Uterus (tissue), 3 donors: ENCODE measurements at regions not wholly inside any gene's neighbourhood (a gene's known extent, or its start where the extent isn't known, plus 50 kb on each side); places are given as distances from the start of the nearest gene placed in this dataset.

Experiments used
- DNase-seq, 2 donors: peaks; one replicate each; pipeline ENCODE4 v3.0.0-alpha.2; 2019 to 2020
- H3K27ac ChIP-seq, 2 donors: fragments of 200-600 bp; sonication (generic); 1 replicate in 1 of 2; 2 replicates in 1 of 2; pipeline ENCODE4 v1.5.1; 2016 to 2018
- H3K27me3 ChIP-seq, 2 donors: fragments of 200-600 bp; sonication (generic); one replicate each; pipeline ENCODE4 v1.5.1; 2018 to 2019; ENCODE audit warnings: control low read depth in 1 of 2
- H3K36me3 ChIP-seq, 2 donors: fragments of 200-600 bp; sonication (generic); one replicate each; pipeline ENCODE4 v1.5.1; 2019; ENCODE audit warnings: control low read depth in 1 of 2
- H3K4me1 ChIP-seq, 2 donors: fragments of 200-600 bp; sonication (generic); one replicate each; pipeline ENCODE4 v1.5.1; 2018 to 2019; ENCODE audit warnings: control low read depth in 1 of 2
- H3K4me3 ChIP-seq, 2 donors: fragments of 200-600 bp; sonication (generic); 1 replicate in 1 of 2; 2 replicates in 1 of 2; pipeline ENCODE4 v1.5.1; 2018 to 2019; ENCODE audit warnings: mild to moderate bottlenecking in 1 of 2
- H3K9me3 ChIP-seq, 2 donors: fragments of 200-600 bp; sonication (generic); one replicate each; pipeline ENCODE4 v1.5.1; 2019; ENCODE audit warnings: control low read depth in 1 of 2
- CTCF ChIP-seq, 4 experiments: fragments of 200-600 bp in 2 of 4; fragments of 450-650 bp in 2 of 4; sonication (generic) in 2 of 4; IDR thresholded peaks; one replicate each; pipeline ENCODE4 v1.5.1; 2016 to 2019; ENCODE audit warnings: antibody characterized with exemption in 4 of 4, mild to moderate bottlenecking in 2 of 4, moderate library complexity in 1 of 4
- POLR2A ChIP-seq, 2 donors: fragments of 450-650 bp; IDR thresholded peaks; one replicate each; pipeline ENCODE4 v1.6.1; 2016; ENCODE audit warnings: antibody characterized with exemption in 2 of 2, mild to moderate bottlenecking in 1 of 2, moderate library complexity in 1 of 2
- intact Hi-C: fragments of 100-400 bp; cut with DNase I; formaldehyde crosslinking; loops from one replicate; pipeline ENCODE4 v1.15.1; 2023; ENCODE audit warnings: low total_unique reads
- donor health status: DM: yes; HTN: yes; CAD: no.

GRCh38 chr18:41647914-41648313, 307.1 kb upstream of the PIK3C3 start:
- Histone ChIP-seq H3K27ac (no peak overlapping the region), H3K9me3 (no peaks in the 10 kb centered on the region), H3K27me3 (no peaks in the 10 kb centered on the region), H3K36me3 (no peaks in the 10 kb centered on the region), H3K4me3 (no peak overlapping the region), H3K4me1 (no peaks in the 10 kb centered on the region)
- intact Hi-C loops, result no loop called here
- no peak for DNase-seq
- TF ChIP-seq POLR2A (IDR thresholded peaks at IDR 0.05), result no peak
- TF ChIP-seq CTCF (IDR thresholded peaks at IDR 0.05), result no peak

GRCh38 chr18:41646915-41647620, 308.0 kb upstream of the PIK3C3 start:
- H3K9me3 ChIP-seq, result no peaks in the 10 kb centered on the region
- DNase-seq, result no peak
- H3K4me3 ChIP-seq, result no peak overlapping the region
- H3K4me1 ChIP-seq, result no peaks in the 10 kb centered on the region
- no peak for TF ChIP-seq POLR2A (IDR thresholded peaks at IDR 0.05)
- TF ChIP-seq CTCF (IDR thresholded peaks at IDR 0.05), result no peak
- H3K27ac ChIP-seq, result no peak overlapping the region
- H3K27me3 ChIP-seq, result no peaks in the 10 kb centered on the region
- no peaks in the 10 kb centered on the region for H3K36me3 ChIP-seq
- intact Hi-C loops, result no loop called here

- no peaks in the 10 kb centered on the region for H3K36me3 ChIP-seq
- H3K27me3 ChIP-seq, result no peaks in the 10 kb centered on the region
- no peak overlapping the region for H3K4me3 ChIP-seq
- no peak for TF ChIP-seq CTCF (IDR thresholded peaks at IDR 0.05)
- TF ChIP-seq POLR2A (IDR thresholded peaks at IDR 0.05), result no peak
- no peaks in the 10 kb centered on the region for H3K9me3 ChIP-seq
- DNase-seq, result no peak
- H3K27ac ChIP-seq, result no peak overlapping the region
- no peaks in the 10 kb centered on the region for H3K4me1 ChIP-seq
- intact Hi-C loops, result no loop called here
Measured at GRCh38 chr18:41645589-41646360, 309.3 kb upstream of the PIK3C3 start.

- intact Hi-C loops, result no loop called here
- TF ChIP-seq POLR2A (IDR thresholded peaks at IDR 0.05), result no peak
- TF ChIP-seq CTCF (IDR thresholded peaks at IDR 0.05), result no peak
- Histone ChIP-seq H3K4me1 (no peaks in the 10 kb centered on the region), H3K9me3 (no peaks in the 10 kb centered on the region), H3K27ac (no peak overlapping the region), H3K4me3 (no peak overlapping the region), H3K36me3 (no peaks in the 10 kb centered on the region), H3K27me3 (no peaks in the 10 kb centered on the region)
- no peak for DNase-seq
Measured at GRCh38 chr18:41644466-41644865, 310.6 kb upstream of the PIK3C3 start.

DNA sequence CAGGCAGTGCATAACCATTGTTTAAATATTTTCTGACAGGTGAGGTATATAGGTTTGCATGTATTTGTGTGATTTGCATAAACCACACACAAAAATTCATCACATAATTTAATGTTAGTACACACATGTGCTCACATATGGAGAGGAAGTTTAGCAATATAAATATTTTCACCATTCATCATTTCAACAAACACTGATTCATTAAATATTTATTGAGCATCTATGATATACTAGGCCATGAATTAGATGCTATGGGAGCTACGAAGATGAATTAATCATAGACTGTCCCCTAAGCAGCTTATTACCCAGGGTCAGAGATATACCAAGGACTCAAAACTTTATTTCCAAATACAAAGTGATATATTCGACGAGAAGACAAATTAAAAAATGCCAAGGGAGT, 311.6 kb upstream of the PIK3C3 start:
- H3K27ac ChIP-seq, result no peak overlapping the region
- intact Hi-C loops, result no loop called here
- no peak for TF ChIP-seq CTCF (IDR thresholded peaks at IDR 0.05)
- TF ChIP-seq POLR2A (IDR thresholded peaks at IDR 0.05), result no peak
- H3K9me3 ChIP-seq, result no peaks in the 10 kb centered on the region
- DNase-seq, result no peak
- H3K36me3 ChIP-seq, result no peaks in the 10 kb centered on the region
- no peaks in the 10 kb centered on the region for H3K4me1 ChIP-seq
- no peak overlapping the region for H3K4me3 ChIP-seq
- no peaks in the 10 kb centered on the region for H3K27me3 ChIP-seq
